ENCODE measurements at regions not wholly inside any gene's neighbourhood (a gene's known extent, or its start where the extent isn't known, plus 50 kb on each side); places are given as distances from the start of the nearest gene placed in this dataset.

- Mint-ChIP-seq H3K4me1 (peaks cover 10% of the 10 kb centered on the region), H3K27me3 (ENCODE audit: insufficient read depth, low read depth, poor library complexity) (peaks cover 2% of the 10 kb centered on the region), H3K36me3 (ENCODE audit: low read depth) (no peaks in the 10 kb centered on the region), H3K27ac (peak overlapping the region; percentile 39; the same call in 1 of the 2 replicates), H3K4me3 (no peak overlapping the region), H3K9me3 (no peaks in the 10 kb centered on the region)
- no peaks in the 10 kb centered on the region for H3K79me2 ChIP-seq (replicated peaks; ENCODE audit: insufficient read depth)
- no peak overlapping the region for H3K4me3 ChIP-seq
- H3K9me2 ChIP-seq (ENCODE audit: insufficient read depth), result no peaks in the 10 kb centered on the region
- H3K4me2 ChIP-seq, result no peak overlapping the region
- TF ChIP-seq POLR2AphosphoS5 (IDR thresholded peaks at IDR 0.05; ENCODE audit: low read depth), result no peak
- TF ChIP-seq ETS1 (IDR thresholded peaks at IDR 0.05), result no peak
- TF ChIP-seq JUNB (IDR thresholded peaks at IDR 0.05; ENCODE audit: unreplicated experiment), result no peak
- TF ChIP-seq ZNF462 (CRISPR knock-in tag; IDR thresholded peaks at IDR 0.05), result no peak
- TF ChIP-seq ZNF114 (CRISPR knock-in tag; IDR thresholded peaks at IDR 0.05), result no peak
- TF ChIP-seq STAT1 (IDR thresholded peaks at IDR 0.05; ENCODE audit: unreplicated experiment), result no peak
- no peak for TF ChIP-seq CTCF (conservative IDR thresholded peaks at IDR 0.05; ENCODE audit: low read depth in 2 of 2)
- H3K27ac ChIP-seq (ENCODE audit: low read depth), result no peak overlapping the region
- H2AFZ ChIP-seq, result peak overlapping the region; percentile 6; the same call in 1 of the 2 replicates
- H3K4me1 ChIP-seq (ENCODE audit: insufficient read depth), result peaks cover 7% of the 10 kb centered on the region
- ATAC-seq (no peak), DNase-seq (ENCODE audit: low spot score) (no peak)
- H4K20me1 ChIP-seq (replicated peaks; ENCODE audit: insufficient read depth), result no peaks in the 10 kb centered on the region
- no peaks in the 10 kb centered on the region for H3F3A ChIP-seq (replicated peaks; ENCODE audit: low read depth)
- H3K27me3 ChIP-seq (ENCODE audit: insufficient read depth), result no peaks in the 10 kb centered on the region
- no peaks in the 10 kb centered on the region for H3K36me3 ChIP-seq (ENCODE audit: insufficient read depth)
These were observed 1139.6 kb downstream of the STPG2 start for GRCh38 chr4:97003715-97004114.

Data from GM23338 (cell line).